OCI-LY3 (cell line): ENCODE measurements at regions not wholly inside any gene's neighbourhood (a gene's known extent, or its start where the extent isn't known, plus 50 kb on each side); places are given as distances from the start of the nearest gene placed in this dataset.

Experiments used
- EZH2phosphoT487 ChIP-seq: fragments of 200-600 bp; shearing (Covaris generic); IDR thresholded peaks from 2 replicates; pipeline ENCODE4 v1.6.1; 2018; ENCODE audit warnings: antibody characterized with exemption, mixed run types, low read depth
- TF ChIP-seq, protein P1 (sequence below): fragments of 200-600, 300-600 bp; sonication (generic); IDR thresholded peaks from 2 replicates; pipeline ENCODE4 v1.5.1; 2014; ENCODE audit warnings: antibody characterized with exemption, low read length, low read depth

DNA sequence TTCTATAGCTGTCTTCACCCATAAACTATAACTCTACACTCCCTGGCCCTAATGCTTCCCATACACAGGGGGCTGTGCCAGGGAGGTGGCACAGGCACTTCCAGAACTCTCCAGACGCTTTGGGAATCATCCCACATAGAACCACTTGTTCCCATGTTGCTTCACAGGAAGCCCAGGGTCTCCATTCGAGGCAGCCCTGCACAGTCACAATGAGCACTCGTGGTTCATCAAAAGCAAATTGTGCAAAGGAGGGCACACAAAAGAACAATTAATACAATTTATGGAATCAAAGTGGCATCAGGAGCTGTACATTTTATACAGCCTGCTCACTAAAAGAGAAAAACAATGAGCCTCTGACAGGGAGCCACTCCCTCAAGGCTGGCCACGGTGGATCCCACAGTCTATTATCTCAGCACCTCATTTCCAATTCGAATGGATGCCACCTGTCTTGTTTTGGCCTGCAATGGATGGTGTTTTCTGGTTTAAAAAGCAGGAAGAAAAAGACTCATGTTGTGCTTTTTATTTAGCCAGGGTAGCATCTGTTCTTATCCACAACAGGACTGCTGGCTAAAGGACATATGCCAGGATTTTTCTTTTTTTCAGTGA, 354.8 kb downstream of the ENC1 start:
- TF ChIP-seq, protein P1, sequence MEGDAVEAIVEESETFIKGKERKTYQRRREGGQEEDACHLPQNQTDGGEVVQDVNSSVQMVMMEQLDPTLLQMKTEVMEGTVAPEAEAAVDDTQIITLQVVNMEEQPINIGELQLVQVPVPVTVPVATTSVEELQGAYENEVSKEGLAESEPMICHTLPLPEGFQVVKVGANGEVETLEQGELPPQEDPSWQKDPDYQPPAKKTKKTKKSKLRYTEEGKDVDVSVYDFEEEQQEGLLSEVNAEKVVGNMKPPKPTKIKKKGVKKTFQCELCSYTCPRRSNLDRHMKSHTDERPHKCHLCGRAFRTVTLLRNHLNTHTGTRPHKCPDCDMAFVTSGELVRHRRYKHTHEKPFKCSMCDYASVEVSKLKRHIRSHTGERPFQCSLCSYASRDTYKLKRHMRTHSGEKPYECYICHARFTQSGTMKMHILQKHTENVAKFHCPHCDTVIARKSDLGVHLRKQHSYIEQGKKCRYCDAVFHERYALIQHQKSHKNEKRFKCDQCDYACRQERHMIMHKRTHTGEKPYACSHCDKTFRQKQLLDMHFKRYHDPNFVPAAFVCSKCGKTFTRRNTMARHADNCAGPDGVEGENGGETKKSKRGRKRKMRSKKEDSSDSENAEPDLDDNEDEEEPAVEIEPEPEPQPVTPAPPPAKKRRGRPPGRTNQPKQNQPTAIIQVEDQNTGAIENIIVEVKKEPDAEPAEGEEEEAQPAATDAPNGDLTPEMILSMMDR: no peak
- no peak for TF ChIP-seq EZH2phosphoT487
